Dendritic cell treated with granulocyte-macrophage colony-stimulating factor and Interleukin-4, amounts not matched to agents 40 ng/mL and 50 ng/mL, for 4 days (primary cell): ENCODE measurements at regions not wholly inside any gene's neighbourhood (a gene's known extent, or its start where the extent isn't known, plus 50 kb on each side); places are given as distances from the start of the nearest gene placed in this dataset.

ENCODE experiments used
- H3K27ac Mint-ChIP-seq: one replicate; pipeline ENCODE4 v1.8.0; 2022; ENCODE audit warnings: mild to moderate bottlenecking, mixed read lengths
- H3K27me3 Mint-ChIP-seq: one replicate; pipeline ENCODE4 v1.8.0; 2022; ENCODE audit warnings: mild to moderate bottlenecking, mixed read lengths
- H3K36me3 Mint-ChIP-seq: one replicate; pipeline ENCODE4 v1.8.0; 2022; ENCODE audit warnings: low read depth, mixed read lengths
- H3K4me1 Mint-ChIP-seq: one replicate; pipeline ENCODE4 v1.8.0; 2022; ENCODE audit warnings: low read depth, mixed read lengths
- H3K4me3 Mint-ChIP-seq: one replicate; pipeline ENCODE4 v1.8.0; 2022; ENCODE audit warnings: mild to moderate bottlenecking, moderate library complexity, mixed read lengths
- H3K9me3 Mint-ChIP-seq: one replicate; pipeline ENCODE4 v1.8.0; 2022; ENCODE audit warnings: mixed read lengths
- intact Hi-C: fragments of 100-400 bp; cut with micrococcal nuclease; formaldehyde crosslinking; loops from one replicate; pipeline ENCODE4 v1.15.0; 2022

GRCh38 chr5:27412384-27412783, 374.0 kb upstream of the CDH9 start:
- Mint-ChIP-seq H3K27ac (no peak overlapping the region), H3K36me3 (no peaks in the 10 kb centered on the region), H3K27me3 (no peaks in the 10 kb centered on the region), H3K4me3 (no peak overlapping the region), H3K4me1 (no peaks in the 10 kb centered on the region), H3K9me3 (peaks cover 38% of the 10 kb centered on the region)
- intact Hi-C loops = no loop called here

GRCh38 chr5:27406020-27406419, 367.6 kb upstream of the CDH9 start:
- Mint-ChIP-seq H3K36me3 (no peaks in the 10 kb centered on the region), H3K4me1 (no peaks in the 10 kb centered on the region), H3K9me3 (peaks cover 9% of the 10 kb centered on the region), H3K27me3 (no peaks in the 10 kb centered on the region), H3K27ac (no peak overlapping the region), H3K4me3 (no peak overlapping the region)
- intact Hi-C loops = no loop called here

DNA sequence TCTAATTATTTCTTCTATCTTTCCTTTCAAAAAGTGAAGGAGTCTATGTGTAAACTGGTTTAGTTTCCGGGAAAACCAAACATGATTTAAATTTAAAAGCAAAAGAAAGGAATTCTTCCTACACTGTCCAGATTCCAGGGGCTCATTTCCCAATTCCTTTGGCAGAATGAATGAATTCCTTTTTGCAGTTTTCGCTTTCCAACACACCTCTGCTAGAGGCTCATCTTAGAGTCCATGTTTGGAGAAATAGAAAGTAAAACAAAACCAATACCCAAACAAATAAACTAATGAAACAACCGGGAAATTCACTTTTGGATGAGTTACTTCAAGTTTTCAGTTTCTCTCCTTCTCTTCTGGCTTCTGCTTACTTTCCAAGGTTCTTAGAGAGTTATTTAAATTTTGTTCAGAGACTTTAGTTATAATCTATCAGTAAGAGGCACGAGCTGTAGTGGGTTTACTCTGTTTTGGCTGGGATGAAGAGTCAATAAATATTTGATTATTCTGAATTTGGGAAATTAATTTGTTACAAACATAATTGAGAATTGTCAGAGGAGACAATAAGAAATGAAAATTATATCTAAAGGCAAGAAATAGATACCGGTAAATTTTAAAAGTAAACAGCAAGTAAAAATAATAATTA, 365.0 kb upstream of the CDH9 start:
- Mint-ChIP-seq H3K4me1 (no peaks in the 10 kb centered on the region), H3K36me3 (no peaks in the 10 kb centered on the region), H3K4me3 (no peak overlapping the region), H3K9me3 (peaks cover 17% of the 10 kb centered on the region), H3K27ac (no peak overlapping the region), H3K27me3 (no peaks in the 10 kb centered on the region)
- intact Hi-C loops = no loop called here

GRCh38 chr5:27402828-27403227, 364.4 kb upstream of the CDH9 start:
- peaks cover 13% of the 10 kb centered on the region for H3K9me3 Mint-ChIP-seq
- H3K27me3 Mint-ChIP-seq = no peaks in the 10 kb centered on the region
- intact Hi-C loops = no loop called here
- no peak overlapping the region for H3K27ac Mint-ChIP-seq
- no peak overlapping the region for H3K4me3 Mint-ChIP-seq
- no peaks in the 10 kb centered on the region for H3K36me3 Mint-ChIP-seq
- no peaks in the 10 kb centered on the region for H3K4me1 Mint-ChIP-seq

DNA sequence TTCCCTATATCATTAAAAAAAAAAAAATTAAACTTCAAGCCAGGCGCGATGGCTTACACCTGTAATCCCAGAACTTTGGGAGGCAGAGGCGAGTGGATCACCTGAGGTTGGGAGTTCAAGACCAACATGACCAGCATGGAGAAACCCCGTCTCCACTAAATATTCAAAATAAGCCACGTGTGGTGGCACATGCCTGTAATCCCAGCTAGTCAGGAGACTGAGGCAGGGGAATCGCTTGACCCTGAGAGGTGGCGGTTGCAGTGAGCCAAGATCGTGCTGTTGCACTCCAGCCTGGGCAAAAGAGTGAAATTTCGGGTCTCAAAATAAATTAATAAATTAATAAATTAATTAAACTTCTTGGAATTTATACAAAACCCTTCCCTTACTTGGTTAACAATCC, 358.6 kb upstream of the CDH9 start:
- peaks cover 20% of the 10 kb centered on the region for H3K9me3 Mint-ChIP-seq

GRCh38 chr5:27392716-27393115, 354.3 kb upstream of the CDH9 start:
- intact Hi-C loops = no loop called here
- Mint-ChIP-seq H3K4me3 (no peak overlapping the region), H3K27me3 (no peaks in the 10 kb centered on the region), H3K4me1 (no peaks in the 10 kb centered on the region), H3K27ac (no peak overlapping the region), H3K36me3 (no peaks in the 10 kb centered on the region), H3K9me3 (peaks cover 8% of the 10 kb centered on the region)

More for the DNA sequence above, 358.6 kb upstream of the CDH9 start:
- no peaks in the 10 kb centered on the region for H3K27me3 Mint-ChIP-seq
- H3K27ac Mint-ChIP-seq = no peak overlapping the region
- intact Hi-C loops = no loop called here
- H3K4me3 Mint-ChIP-seq = no peak overlapping the region
- H3K4me1 Mint-ChIP-seq = no peaks in the 10 kb centered on the region
- H3K36me3 Mint-ChIP-seq = no peaks in the 10 kb centered on the region

- no peak overlapping the region for H3K27ac Mint-ChIP-seq
- no peaks in the 10 kb centered on the region for H3K36me3 Mint-ChIP-seq
- intact Hi-C loops = no loop called here
- no peak overlapping the region for H3K4me3 Mint-ChIP-seq
- H3K9me3 Mint-ChIP-seq = peaks cover 15% of the 10 kb centered on the region
- no peaks in the 10 kb centered on the region for H3K27me3 Mint-ChIP-seq
- H3K4me1 Mint-ChIP-seq = no peaks in the 10 kb centered on the region
These were observed 351.3 kb upstream of the CDH9 start for GRCh38 chr5:27389696-27390095.

DNA sequence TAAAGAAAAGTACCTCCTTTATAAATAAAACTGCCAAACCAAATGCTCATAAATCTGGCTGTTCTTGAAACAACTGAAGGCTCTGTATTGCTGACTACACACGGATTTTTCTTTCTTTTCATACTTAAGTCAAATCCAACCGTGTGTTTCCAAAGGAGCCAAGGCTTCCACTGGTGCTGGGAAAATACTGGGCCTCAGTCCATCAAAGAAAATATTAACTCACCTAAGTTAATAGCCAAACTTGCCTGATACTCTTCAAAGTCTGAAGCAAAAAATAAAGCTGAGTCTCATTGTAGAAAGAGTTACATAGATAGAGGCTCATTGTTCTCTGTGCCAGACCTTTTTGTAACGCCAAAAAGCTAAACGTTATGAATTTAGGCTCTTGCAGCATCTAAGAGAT, 350.4 kb upstream of the CDH9 start:
- peaks cover 15% of the 10 kb centered on the region for H3K9me3 Mint-ChIP-seq
- no peaks in the 10 kb centered on the region for H3K36me3 Mint-ChIP-seq
- H3K27me3 Mint-ChIP-seq = no peaks in the 10 kb centered on the region
- H3K4me1 Mint-ChIP-seq = no peaks in the 10 kb centered on the region
- intact Hi-C loops = no loop called here
- H3K27ac Mint-ChIP-seq = no peak overlapping the region
- no peak overlapping the region for H3K4me3 Mint-ChIP-seq

DNA sequence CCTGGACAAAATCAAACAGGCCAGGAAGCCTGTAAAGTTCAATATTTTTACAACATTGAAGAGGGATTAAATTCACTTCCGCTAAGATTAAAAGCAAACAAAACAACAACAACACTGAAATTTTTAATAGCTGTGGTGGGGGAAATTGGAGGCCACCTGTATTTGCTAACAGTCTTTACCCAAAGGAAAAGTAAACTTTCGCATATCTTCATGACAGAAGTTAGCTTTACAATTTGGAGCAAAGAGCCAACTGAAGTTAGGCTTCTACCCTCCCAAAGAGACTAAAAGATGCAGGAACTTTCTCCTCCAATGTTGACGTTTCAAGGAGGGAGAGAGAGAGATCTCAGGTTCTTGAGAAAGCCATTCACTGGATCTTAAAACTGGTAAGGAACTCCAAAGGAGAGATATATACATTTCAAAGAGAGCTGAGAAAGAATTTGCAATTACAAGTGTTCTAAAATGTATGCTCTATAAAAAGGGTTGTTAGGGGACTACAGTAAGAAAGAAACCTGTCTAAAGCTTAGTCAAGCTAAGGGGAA, 349.2 kb upstream of the CDH9 start:
- intact Hi-C loops = no loop called here
- Mint-ChIP-seq H3K4me1 (no peaks in the 10 kb centered on the region), H3K4me3 (no peak overlapping the region), H3K36me3 (no peaks in the 10 kb centered on the region), H3K27ac (no peak overlapping the region), H3K9me3 (peaks cover 15% of the 10 kb centered on the region), H3K27me3 (no peaks in the 10 kb centered on the region)

DNA sequence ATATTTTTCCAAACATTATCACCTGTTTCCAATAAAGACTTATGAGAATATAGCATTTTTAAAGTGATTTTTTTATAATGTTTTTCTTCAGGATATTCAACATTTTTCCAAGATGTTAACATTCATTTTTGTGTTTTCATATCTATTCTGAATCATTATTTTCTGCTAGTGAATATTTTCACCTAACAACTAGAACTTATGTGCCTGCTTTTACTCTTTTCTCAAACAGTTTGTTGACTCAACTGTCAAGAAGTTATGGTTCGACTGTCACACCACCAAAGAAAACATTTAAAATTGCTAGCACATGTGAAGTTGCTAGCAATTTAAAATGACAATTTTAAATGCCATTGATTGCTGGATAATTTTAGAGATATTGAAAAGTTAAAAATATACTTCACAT, 343.3 kb upstream of the CDH9 start:
- Mint-ChIP-seq H3K9me3 (peaks cover 8% of the 10 kb centered on the region), H3K4me1 (no peaks in the 10 kb centered on the region), H3K36me3 (no peaks in the 10 kb centered on the region), H3K4me3 (no peak overlapping the region), H3K27ac (no peak overlapping the region), H3K27me3 (no peaks in the 10 kb centered on the region)
- intact Hi-C loops = no loop called here

- Mint-ChIP-seq H3K4me1 (no peaks in the 10 kb centered on the region), H3K4me3 (no peak overlapping the region), H3K9me3 (peaks cover 19% of the 10 kb centered on the region), H3K27ac (no peak overlapping the region), H3K27me3 (no peaks in the 10 kb centered on the region), H3K36me3 (no peaks in the 10 kb centered on the region)
- intact Hi-C loops = no loop called here
These were observed 339.2 kb upstream of the CDH9 start for GRCh38 chr5:27377626-27378025.

GRCh38 chr5:27353970-27354369, 315.6 kb upstream of the CDH9 start:
- no peaks in the 10 kb centered on the region for H3K27me3 Mint-ChIP-seq
- no peak overlapping the region for H3K27ac Mint-ChIP-seq
- intact Hi-C loops = no loop called here
- peaks cover 16% of the 10 kb centered on the region for H3K9me3 Mint-ChIP-seq
- no peaks in the 10 kb centered on the region for H3K36me3 Mint-ChIP-seq
- H3K4me1 Mint-ChIP-seq = no peaks in the 10 kb centered on the region
- no peak overlapping the region for H3K4me3 Mint-ChIP-seq

DNA sequence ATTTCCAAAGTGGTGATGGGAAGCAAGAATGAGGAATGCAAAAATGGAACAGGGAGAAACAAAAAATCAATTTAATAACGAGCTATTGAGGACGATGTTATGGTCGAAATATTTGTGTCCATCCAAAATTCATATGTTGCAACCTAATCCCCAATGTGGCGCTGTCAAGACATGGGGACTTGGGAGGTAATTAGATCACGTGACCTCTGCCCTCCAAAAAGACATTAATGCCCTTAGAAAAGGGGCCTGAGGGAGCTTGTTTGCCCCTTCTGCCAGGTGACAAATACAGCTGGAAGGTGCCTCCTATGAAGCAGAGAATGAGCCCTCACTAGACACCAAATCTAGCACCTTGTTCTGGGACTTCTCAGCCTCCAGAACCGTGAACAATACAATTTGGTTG, 315.2 kb upstream of the CDH9 start:
- Mint-ChIP-seq H3K9me3 (peaks cover 19% of the 10 kb centered on the region), H3K4me3 (no peak overlapping the region), H3K27me3 (no peaks in the 10 kb centered on the region), H3K36me3 (no peaks in the 10 kb centered on the region), H3K4me1 (no peaks in the 10 kb centered on the region), H3K27ac (no peak overlapping the region)
- intact Hi-C loops = no loop called here

DNA sequence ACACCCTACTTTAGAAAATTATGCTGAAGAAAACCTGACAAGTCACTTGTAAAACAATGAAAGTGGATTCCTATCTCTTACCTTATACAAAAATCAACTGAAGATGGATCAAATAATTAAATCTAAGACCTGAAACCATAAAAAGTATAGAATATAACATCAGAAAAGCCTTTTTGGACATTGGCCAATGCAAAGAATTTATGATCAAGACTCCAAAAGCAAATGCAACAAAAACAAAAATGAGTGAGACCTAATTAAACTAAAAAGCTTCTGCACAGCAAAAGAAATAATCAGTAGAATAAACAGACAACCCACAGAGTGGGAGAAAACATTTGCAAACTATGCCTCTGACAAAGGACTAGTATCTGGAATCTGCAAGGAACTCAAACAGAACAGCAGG, 303.0 kb upstream of the CDH9 start:
- Mint-ChIP-seq H3K27me3 (no peaks in the 10 kb centered on the region), H3K4me3 (no peak overlapping the region), H3K27ac (no peak overlapping the region), H3K36me3 (no peaks in the 10 kb centered on the region), H3K4me1 (no peaks in the 10 kb centered on the region), H3K9me3 (peaks cover 18% of the 10 kb centered on the region)
- intact Hi-C loops = no loop called here

- intact Hi-C loops = no loop called here
These were observed 298.4 kb upstream of the CDH9 start for GRCh38 chr5:27336817-27337216.

More at GRCh38 chr5:27336817-27337216, 298.4 kb upstream of the CDH9 start:
- Mint-ChIP-seq H3K4me3 (no peak overlapping the region), H3K4me1 (no peaks in the 10 kb centered on the region), H3K9me3 (peaks cover 18% of the 10 kb centered on the region), H3K36me3 (no peaks in the 10 kb centered on the region), H3K27ac (no peak overlapping the region), H3K27me3 (no peaks in the 10 kb centered on the region)
